ENCODE measurements at regions not wholly inside any gene's neighbourhood (a gene's known extent, or its start where the extent isn't known, plus 50 kb on each side); places are given as distances from the start of the nearest gene placed in this dataset.

DNA sequence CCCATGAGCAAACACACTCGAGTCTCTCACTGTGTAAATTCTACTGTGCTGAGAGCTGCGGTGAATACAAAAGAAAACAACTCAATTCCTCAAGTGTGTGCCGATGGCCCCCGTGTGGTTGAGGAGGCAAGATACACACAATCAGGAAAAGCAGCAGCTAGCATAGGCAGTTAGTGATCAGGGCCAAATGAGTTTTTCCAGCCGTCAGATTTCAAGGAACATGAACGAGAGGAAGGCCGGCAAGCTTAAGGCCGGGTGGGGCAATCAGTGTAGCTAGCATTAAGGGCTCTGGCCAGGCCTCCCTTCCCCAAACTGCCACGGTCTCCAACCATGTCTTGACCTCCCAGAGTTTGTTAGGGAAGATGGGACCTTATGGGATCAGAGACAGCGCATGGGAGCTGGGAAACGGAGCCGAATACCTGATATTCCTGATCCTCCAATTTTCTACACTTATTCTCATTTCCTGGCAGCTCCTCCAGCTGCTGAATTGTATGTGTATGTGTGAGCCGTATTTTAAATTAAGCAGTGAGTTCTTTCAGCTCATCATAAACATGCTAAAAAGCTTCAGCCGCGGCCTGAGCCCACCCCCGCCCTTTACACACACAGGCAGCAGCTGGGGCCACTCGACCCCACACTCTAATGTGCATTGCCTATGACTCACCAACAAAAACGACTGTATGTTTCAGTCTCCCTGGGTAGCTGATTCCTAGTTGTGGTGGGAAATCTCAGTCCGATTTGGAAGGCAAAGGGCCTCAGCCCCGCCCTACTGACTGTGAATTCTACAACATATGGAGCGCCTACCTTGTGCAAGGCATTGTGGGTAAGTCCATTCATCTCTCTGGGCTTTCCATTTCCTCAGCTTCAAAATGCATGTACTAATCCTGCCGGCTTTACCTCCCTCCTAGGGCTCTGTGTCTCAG, 59.9 kb downstream of the RTL9 start:
- Histone ChIP-seq H2AFZ (ENCODE audit: low read depth, low read length) (peak overlapping the region; percentile 74), H3K4me1 (replicated peaks in 1 of 2; ENCODE audit: control insufficient read depth in 2 of 2, insufficient read depth in 2 of 2, low read length in 2 of 2) (peaks cover 0 to 5% of the 10 kb centered on the region in 2 experiments; a peak in 3 of 5 replicates), H4K20me1 (replicated peaks; ENCODE audit: control insufficient read depth, insufficient read depth, low read length) (no peaks in the 10 kb centered on the region), H3K27me3 (ENCODE audit: control insufficient read depth in 2 of 2, insufficient read depth in 2 of 2, low read length in 2 of 2) (peaks cover 0 to 3% of the 10 kb centered on the region in 2 experiments; a peak in 1 of 5 replicates), H3K4me3 (no peak overlapping the region), H3K4me2 (ENCODE audit: insufficient read depth, low read length) (peak overlapping the region; percentile 19; the same call in 1 of the 2 replicates), H3K9me1 (ENCODE audit: control insufficient read depth, insufficient read depth, low read length) (no peaks in the 10 kb centered on the region), H3K9me3 (replicated peaks; ENCODE audit: control insufficient read depth, insufficient read depth, low read depth, low read length) (no peaks in the 10 kb centered on the region), H3K27ac (ENCODE audit: extremely low read depth, low read depth, low read length) (no peak overlapping the region), H3K9ac (ENCODE audit: insufficient read depth in 1 of 2, low read depth in 2 of 2, low read length in 2 of 2) (no peak overlapping the region), H3K36me3 (ENCODE audit: control insufficient read depth, insufficient read depth, low read length) (no peaks in the 10 kb centered on the region), H3K79me2 (ENCODE audit: control insufficient read depth, insufficient read depth, low read length) (no peaks in the 10 kb centered on the region)
- FAIRE-seq (peak; percentile 86), DNase-seq (ENCODE audit: extremely low read depth in 1 of 4, low spot score in 3 of 4) (peak; percentile 40 to 65 (median 50)), ATAC-seq (peak; percentile 85)
- 11% methylated on average over 16 of the region's 22 CpGs for WGBS (ENCODE audit: insufficient coverage, low coverage, missing lambda C conversion rate)
- BruUV-seq (replicated peaks), result no TSS peak
- ChIA-PET POLR2A (interaction anchor here (0.6 to 1.0 kb wide), 2 partner anchors 14 to 305 kb away, joined by 3 read pairs; no protein-coding TSS in a partner anchor), CTCF (ENCODE audit: low intra/inter-chr PET ratio) (interaction anchor here (0.6 to 1.4 kb wide), 3 partner anchors 147 to 272 kb away, joined by 3 read pairs; no protein-coding TSS in a partner anchor)
- intact Hi-C loops (cut with micrococcal nuclease) (loop anchor here (10.0 kb wide), 1 partner anchor 504 kb away; no protein-coding TSS in a partner anchor), in situ Hi-C loops (cut with MboI) (loop anchor here (25.0 kb wide), 1 partner anchor 506 kb away; no protein-coding TSS in a partner anchor)
- no peak for TF ChIP-seq HSF4 (CRISPR knock-in tag; IDR thresholded peaks at IDR 0.05; ENCODE audit: borderline replicate concordance)
- no peak for TF ChIP-seq ZNF740 (CRISPR knock-in tag; IDR thresholded peaks at IDR 0.05)
- no peak for TF ChIP-seq ZNF740 (tag; IDR thresholded peaks at IDR 0.05)
- TF ChIP-seq, protein P1, sequence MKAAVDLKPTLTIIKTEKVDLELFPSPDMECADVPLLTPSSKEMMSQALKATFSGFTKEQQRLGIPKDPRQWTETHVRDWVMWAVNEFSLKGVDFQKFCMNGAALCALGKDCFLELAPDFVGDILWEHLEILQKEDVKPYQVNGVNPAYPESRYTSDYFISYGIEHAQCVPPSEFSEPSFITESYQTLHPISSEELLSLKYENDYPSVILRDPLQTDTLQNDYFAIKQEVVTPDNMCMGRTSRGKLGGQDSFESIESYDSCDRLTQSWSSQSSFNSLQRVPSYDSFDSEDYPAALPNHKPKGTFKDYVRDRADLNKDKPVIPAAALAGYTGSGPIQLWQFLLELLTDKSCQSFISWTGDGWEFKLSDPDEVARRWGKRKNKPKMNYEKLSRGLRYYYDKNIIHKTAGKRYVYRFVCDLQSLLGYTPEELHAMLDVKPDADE (conservative IDR thresholded peaks at IDR 0.05; ENCODE audit: control insufficient read depth, low read depth, low read length), result no peak
- TF ChIP-seq STAG1 (CRISPR knock-in tag; IDR thresholded peaks at IDR 0.05; ENCODE audit: borderline replicate concordance), result peak; percentile 59; the same call in 1 of the 2 replicates
- TF ChIP-seq, protein P2, sequence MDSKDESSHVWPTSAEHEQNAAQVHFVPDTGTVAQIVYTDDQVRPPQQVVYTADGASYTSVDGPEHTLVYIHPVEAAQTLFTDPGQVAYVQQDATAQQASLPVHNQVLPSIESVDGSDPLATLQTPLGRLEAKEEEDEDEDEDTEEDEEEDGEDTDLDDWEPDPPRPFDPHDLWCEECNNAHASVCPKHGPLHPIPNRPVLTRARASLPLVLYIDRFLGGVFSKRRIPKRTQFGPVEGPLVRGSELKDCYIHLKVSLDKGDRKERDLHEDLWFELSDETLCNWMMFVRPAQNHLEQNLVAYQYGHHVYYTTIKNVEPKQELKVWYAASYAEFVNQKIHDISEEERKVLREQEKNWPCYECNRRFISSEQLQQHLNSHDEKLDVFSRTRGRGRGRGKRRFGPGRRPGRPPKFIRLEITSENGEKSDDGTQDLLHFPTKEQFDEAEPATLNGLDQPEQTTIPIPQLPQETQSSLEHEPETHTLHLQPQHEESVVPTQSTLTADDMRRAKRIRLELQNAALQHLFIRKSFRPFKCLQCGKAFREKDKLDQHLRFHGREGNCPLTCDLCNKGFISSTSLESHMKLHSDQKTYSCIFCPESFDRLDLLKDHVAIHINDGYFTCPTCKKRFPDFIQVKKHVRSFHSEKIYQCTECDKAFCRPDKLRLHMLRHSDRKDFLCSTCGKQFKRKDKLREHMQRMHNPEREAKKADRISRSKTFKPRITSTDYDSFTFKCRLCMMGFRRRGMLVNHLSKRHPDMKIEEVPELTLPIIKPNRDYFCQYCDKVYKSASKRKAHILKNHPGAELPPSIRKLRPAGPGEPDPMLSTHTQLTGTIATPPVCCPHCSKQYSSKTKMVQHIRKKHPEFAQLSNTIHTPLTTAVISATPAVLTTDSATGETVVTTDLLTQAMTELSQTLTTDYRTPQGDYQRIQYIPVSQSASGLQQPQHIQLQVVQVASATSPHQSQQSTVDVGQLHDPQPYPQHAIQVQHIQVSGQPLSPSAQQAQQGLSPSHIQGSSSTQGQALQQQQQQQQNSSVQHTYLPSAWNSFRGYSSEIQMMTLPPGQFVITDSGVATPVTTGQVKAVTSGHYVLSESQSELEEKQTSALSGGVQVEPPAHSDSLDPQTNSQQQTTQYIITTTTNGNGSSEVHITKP (IDR thresholded peaks at IDR 0.05; ENCODE audit: partially characterized antibody), result no peak
- no peak for TF ChIP-seq ZNF175 (CRISPR knock-in tag; IDR thresholded peaks at IDR 0.05; ENCODE audit: low read depth)
- peak; percentile 8 to 62; a peak in 2 of 4 replicates for TF ChIP-seq RAD21 (CRISPR knock-in tag; conservative IDR thresholded peaks at IDR 0.05 in 1 of 2, IDR thresholded peaks at IDR 0.05 in 1 of 2)
- TF ChIP-seq RHOXF2B (CRISPR knock-in tag; conservative IDR thresholded peaks at IDR 0.05), result no peak
- no peak for TF ChIP-seq ZBTB9 (CRISPR knock-in tag; IDR thresholded peaks at IDR 0.05)
- peak; percentile 61 for TF ChIP-seq SMC3 (conservative IDR thresholded peaks at IDR 0.05; ENCODE audit: insufficient read depth, low read depth, low read length)
- TF ChIP-seq MEF2D (tag; conservative IDR thresholded peaks at IDR 0.05; ENCODE audit: low read depth), result no peak
